Esophagus (tissue), 2 donors: ENCODE measurements at regions not wholly inside any gene's neighbourhood (a gene's known extent, or its start where the extent isn't known, plus 50 kb on each side); places are given as distances from the start of the nearest gene placed in this dataset.
"Not testable (repeated sequence)": the region's sequence is repeated elsewhere in the genome, so short reads cannot be mapped to it uniquely, and the experiment has no call there.

Experiments used
- H3K27ac ChIP-seq, 2 donors: one replicate each; pipeline ENCODE4 v1.5.1; 2013; ENCODE audit warnings: low read depth in 2 of 2, mild to moderate bottlenecking in 2 of 2, inconsistent platforms in 1 of 2, low read length in 1 of 2, moderate library complexity in 1 of 2
- H3K27me3 ChIP-seq, 2 donors: one replicate each; pipeline ENCODE4 v1.6.1; 2013; ENCODE audit warnings: low read length in 2 of 2, control low read depth in 1 of 2, mild to moderate bottlenecking in 1 of 2; ENCODE audit not compliant: insufficient read depth in 2 of 2, control insufficient read depth in 1 of 2
- H3K36me3 ChIP-seq, 2 donors: one replicate each; pipeline ENCODE4 v1.6.1; 2013; ENCODE audit warnings: low read length in 1 of 2; ENCODE audit not compliant: control insufficient read depth in 2 of 2, insufficient read depth in 2 of 2
- H3K4me1 ChIP-seq, 2 donors: one replicate each; pipeline ENCODE4 v1.6.1; 2013; ENCODE audit warnings: low read length in 1 of 2; ENCODE audit not compliant: control insufficient read depth in 2 of 2, insufficient read depth in 2 of 2
- H3K4me3 ChIP-seq, 2 donors: one replicate each; pipeline ENCODE4 v1.5.1; 2013; ENCODE audit warnings: low read length in 2 of 2, mild to moderate bottlenecking in 2 of 2, low read depth in 1 of 2, moderate library complexity in 1 of 2
- H3K9me3 ChIP-seq, 2 donors: one replicate each; pipeline ENCODE4 v1.6.1; 2013; ENCODE audit warnings: mild to moderate bottlenecking in 2 of 2, low read depth in 1 of 2, low read length in 1 of 2, moderate library complexity in 1 of 2; ENCODE audit not compliant: control insufficient read depth in 2 of 2, insufficient read depth in 1 of 2
- WGBS, 2 donors: extraction: QIAGEN DNeasy Blood & Tissue Kit; methylation state at CpG; one replicate each; pipeline ENCODE4 v1.1.7; 2013; 5-methylcytosine and 5-hydroxymethylcytosine counted together
- donor health status: healthy with polysubstance abuse.
- donor health status: Bipolar disorder and iron deficiency.

DNA sequence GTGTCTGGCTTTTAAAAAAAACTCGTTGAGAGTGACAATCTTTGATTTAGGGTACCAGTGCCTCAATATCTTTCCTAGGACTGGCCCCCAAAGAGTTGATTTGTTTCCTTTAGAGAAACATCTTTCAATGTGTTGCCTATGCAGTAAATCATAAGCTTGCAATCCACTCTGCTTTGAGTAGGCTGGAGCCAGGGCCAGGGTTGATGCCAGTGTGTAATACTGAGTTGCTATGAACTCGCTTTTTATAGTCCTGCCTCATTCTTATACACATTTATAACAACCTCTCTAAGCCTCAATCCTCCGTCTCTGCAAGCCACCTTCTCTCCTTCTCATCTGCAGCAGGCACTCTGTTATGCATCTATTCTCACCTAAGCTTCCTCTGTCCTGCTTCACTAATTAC lies 674.9 kb upstream of the POM121L12 start:
- Histone ChIP-seq H3K27ac (no peak overlapping the region), H3K36me3 (no peaks in the 10 kb centered on the region), H3K4me1 (no peaks in the 10 kb centered on the region), H3K9me3 (peaks cover 6% of the 10 kb centered on the region in 2 donors), H3K4me3 (no peak overlapping the region), H3K27me3 (no peaks in the 10 kb centered on the region)
- WGBS, 2 donors = 49 to 61% methylated on average over 3 of the region's 3 CpGs

DNA sequence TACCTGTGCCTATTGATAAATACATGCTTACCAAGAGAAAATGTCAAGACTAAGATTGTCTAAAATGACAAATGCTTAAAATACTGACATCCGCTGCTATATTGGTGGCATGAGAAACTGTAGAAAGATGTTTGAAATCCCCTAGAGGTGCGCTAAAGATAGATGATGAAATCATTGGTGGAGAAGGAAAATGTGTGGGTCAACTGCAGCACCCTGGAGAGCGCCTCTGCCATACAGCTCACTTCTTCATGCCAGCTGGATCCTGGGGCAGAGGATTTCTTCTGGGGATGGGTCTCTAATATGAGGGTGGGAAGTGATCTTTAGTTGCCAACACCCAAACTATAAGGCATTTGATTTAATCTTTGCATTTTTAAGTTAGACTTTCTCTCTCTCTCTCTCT lies 680.4 kb upstream of the POM121L12 start:
- H3K9me3 ChIP-seq = no peaks in the 10 kb centered on the region
- H3K4me1 ChIP-seq = no peaks in the 10 kb centered on the region
- H3K27me3 ChIP-seq = no peaks in the 10 kb centered on the region
- H3K36me3 ChIP-seq = no peaks in the 10 kb centered on the region
- H3K27ac ChIP-seq = no peak overlapping the region
- no peak overlapping the region for H3K4me3 ChIP-seq
- 60 to 62% methylated on average over 3 of the region's 3 CpGs for WGBS, 2 donors

DNA sequence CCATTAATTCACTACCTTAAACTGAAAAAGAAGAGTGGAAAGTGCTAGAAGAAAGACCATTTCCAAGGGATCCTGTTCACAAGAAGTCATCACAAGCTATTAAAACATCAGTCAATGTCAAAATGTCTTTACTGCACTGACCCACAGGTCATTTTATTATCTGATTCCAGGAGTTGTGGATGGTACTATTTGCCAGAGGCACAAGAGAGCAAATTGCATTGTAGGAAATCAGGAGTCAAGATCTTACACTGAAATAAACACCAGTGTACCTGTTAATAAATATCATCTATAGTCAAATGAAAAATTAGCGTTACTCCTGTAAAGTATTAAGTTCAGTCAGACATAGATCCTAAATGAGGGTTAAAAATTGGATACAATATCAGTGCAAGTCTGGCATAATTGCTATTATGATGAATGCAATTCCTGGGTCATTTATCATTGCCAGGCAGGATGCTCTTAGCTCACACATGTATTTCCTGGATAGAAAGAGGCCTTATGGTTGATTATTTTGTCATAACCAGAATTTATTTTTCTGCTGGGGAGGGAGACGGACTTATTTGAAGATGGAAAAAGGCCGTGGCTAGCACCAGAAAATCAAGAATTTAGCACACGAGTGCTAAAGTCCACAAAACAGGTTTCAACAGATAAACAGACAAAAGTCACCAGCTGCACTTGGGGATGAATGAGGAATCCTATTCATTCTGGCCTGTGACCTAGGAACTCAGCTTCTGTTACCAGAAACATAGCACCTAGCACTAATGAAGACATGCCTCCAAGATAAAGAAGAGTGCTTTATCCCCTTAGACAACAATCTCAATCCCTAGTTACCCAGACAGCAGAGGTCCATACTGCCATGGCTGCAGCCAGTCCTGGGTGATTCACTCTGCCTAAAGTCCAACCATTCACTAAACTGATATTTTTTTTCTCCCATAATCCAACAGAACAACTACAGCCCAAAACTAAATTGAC lies 683.1 kb upstream of the POM121L12 start:
- Histone ChIP-seq H3K27me3 (no peaks in the 10 kb centered on the region), H3K4me3 (no peak overlapping the region)
- 48 to 54% methylated on average over 4 of the region's 4 CpGs for WGBS, 2 donors

DNA sequence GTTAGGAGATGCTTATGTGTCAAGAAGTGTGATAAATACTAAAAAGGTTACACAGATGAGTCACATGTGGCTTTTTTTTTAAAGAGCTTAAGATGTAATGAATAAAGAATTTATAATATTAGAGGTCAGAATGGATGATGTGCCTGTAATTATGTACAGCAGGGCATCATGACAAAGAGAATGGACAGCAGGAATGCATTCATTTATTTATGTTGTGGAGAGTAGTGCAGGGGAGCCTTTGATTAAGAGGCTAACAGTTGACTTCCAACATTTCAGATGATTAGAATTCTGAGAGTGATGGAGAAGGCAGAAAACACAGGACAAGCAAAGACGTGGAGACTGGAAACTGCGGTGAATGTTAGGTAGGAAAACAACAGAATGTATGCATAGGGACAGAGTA lies 691.4 kb upstream of the POM121L12 start:
- Histone ChIP-seq H3K27me3 (no peaks in the 10 kb centered on the region), H3K4me1 (no peaks in the 10 kb centered on the region), H3K9me3 (peaks cover 0 to 10% of the 10 kb centered on the region in 2 donors), H3K36me3 (no peaks in the 10 kb centered on the region), H3K27ac (no peak overlapping the region), H3K4me3 (no peak overlapping the region)
- 57 to 61% methylated on average over 2 of the region's 2 CpGs for WGBS, 2 donors

More for the DNA sequence above, 683.1 kb upstream of the POM121L12 start:
- H3K36me3 ChIP-seq = no peaks in the 10 kb centered on the region
- H3K9me3 ChIP-seq = no peaks in the 10 kb centered on the region
- H3K27ac ChIP-seq = no peak overlapping the region
- no peaks in the 10 kb centered on the region for H3K4me1 ChIP-seq

DNA sequence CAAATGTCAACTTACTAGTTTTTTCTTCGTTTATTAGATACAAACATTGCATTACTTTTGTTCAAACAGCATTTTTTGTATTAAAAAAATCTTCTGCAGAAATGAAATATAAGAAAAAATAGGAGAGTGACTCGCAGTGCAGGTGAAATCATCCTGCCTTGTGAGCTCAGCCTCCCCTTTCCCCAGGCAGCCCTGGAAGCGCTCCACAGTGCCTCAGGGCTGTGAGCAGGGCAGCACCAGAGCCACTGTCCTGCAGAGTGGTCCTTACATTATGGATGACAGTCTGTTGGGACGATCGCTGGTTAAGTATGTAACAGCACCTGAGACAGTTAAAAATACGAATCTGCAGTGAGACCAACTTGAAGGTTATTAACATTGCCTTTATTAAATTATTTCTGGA lies 695.4 kb upstream of the POM121L12 start:
- 66 to 68% methylated on average over 6 of the region's 6 CpGs for WGBS, 2 donors
- Histone ChIP-seq H3K4me1 (no peaks in the 10 kb centered on the region), H3K27ac (no peak overlapping the region), H3K36me3 (no peaks in the 10 kb centered on the region), H3K27me3 (no peaks in the 10 kb centered on the region), H3K4me3 (no peak overlapping the region), H3K9me3 (peaks cover 0 to 6% of the 10 kb centered on the region in 2 donors)

DNA sequence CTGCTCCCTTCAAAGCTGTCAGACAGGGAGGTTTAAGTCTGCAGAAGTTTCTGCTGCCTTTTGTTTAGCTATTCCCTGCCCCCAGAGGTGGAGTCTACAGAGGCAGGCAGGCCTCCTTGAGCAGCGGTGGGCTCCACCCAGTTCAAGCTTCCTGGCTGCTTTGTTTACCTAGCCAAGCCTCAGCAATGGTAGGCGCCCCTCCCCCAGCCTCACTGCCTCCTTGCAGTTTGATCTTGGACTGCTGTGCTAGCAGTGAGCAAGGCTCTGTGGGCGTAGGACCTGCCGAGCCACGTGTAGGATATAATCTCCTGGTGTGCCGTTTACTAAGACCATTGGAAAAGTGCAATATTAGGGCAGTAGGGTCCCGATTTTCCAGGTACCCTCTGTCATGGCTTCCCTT lies 707.1 kb upstream of the POM121L12 start:
- WGBS, 2 donors = 84% methylated on average over 7 of the region's 7 CpGs
- H3K4me3 ChIP-seq, H3K9me3 ChIP-seq, H3K36me3 ChIP-seq, H3K27ac ChIP-seq, H3K4me1 ChIP-seq, H3K27me3 ChIP-seq: not testable (repeated sequence)

DNA sequence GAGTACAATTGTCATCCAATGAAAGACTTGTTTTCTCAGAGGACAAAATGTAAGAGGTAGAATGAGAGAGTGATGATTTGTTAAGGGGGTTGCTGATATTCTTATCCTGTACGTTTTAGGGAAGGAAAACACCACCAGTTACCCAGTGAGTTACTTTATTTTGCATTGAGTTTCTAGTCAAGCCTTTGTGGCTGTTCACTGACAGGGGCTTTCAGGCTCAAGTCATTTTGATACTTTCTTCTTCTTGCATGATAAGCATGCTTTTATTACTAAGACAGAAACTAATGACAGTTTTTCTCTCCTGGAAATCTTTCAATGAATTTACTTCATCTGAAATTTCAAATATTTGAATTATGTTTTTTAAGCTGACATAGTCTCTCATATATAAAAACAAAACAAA lies 710.2 kb upstream of the POM121L12 start:
- 23 to 28% methylated on average over 1 of the region's 1 CpG for WGBS, 2 donors
- H3K9me3 ChIP-seq = peaks cover 0 to 8% of the 10 kb centered on the region in 2 donors
- no peaks in the 10 kb centered on the region for H3K27me3 ChIP-seq
- no peak overlapping the region for H3K4me3 ChIP-seq
- no peaks in the 10 kb centered on the region for H3K36me3 ChIP-seq
- no peak overlapping the region for H3K27ac ChIP-seq
- no peaks in the 10 kb centered on the region for H3K4me1 ChIP-seq

DNA sequence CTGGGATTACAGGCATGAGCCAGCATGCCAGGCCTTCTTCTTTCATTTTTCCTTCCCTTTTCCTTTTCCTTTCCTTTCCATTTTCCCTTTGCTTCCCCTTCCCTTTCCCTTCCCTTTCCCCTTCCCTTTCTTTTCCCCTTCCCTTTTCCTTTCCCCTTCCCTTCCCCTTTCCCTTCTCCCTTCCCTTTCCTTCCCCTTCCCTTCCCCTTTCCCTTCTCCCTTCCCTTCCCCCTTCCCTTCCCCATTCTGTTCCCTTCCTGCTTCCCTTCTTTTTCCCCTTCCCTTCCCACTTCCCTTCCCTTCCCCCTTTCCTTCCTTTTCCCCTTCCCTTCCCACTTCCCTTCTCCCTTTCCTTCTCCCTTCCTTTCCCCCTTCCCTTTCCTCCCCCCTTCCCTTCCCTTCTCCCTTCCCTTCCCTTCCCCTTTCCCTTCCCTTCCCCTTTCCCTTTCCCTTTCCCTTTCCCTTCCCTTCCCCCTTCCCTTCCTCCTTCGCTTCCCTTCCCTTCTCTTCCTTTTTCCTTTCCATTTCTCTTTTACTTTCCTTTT lies 712.2 kb upstream of the POM121L12 start:
- H3K4me1 ChIP-seq = no peaks in the 10 kb centered on the region
- H3K27ac ChIP-seq = no peak overlapping the region
- H3K27me3 ChIP-seq = no peaks in the 10 kb centered on the region
- 77 to 97% methylated on average over 1 of the region's 1 CpG for WGBS, 2 donors
- no peak overlapping the region for H3K4me3 ChIP-seq
- H3K9me3 ChIP-seq = peaks cover 0 to 2% of the 10 kb centered on the region in 2 donors
- H3K36me3 ChIP-seq = no peaks in the 10 kb centered on the region

DNA sequence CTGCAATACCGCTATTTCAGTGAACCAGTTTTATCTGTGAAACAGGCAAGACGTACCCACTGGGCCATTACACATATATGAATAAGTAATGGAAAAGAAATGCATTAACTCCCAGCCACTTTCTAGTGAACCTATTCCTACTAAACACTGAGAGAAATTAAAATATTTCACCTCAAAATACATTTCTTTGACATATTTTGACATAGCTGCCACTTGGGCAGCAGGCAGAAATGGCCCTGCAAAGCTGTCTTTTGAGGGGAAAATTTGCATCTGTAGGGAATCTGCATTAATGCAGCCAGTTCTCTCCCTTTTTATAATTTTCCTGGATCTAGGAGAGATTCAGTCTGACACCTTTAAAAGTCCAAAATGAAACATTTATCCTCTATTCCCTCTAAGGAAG lies 714.8 kb upstream of the POM121L12 start:
- no peaks in the 10 kb centered on the region for H3K36me3 ChIP-seq

DNA sequence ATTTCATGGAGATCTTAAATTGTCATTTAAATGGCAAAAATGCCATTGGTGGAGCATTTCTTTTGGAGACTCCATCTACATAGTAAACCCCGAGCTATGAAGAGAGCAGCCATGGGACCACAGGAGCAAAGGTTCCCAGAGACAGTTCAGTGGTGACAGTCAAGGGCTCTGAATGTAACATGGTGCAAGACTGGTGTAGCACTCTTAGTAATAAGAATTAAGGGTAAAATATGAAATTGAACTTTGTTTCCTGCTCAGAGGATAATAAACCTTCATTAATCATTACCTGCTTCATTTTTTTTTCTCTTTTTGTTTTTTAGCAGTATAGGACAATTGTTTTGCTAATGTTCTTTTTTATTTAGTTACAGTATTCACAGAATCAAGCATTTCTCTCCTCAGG lies 717.5 kb upstream of the POM121L12 start:
- Histone ChIP-seq H3K36me3 (no peaks in the 10 kb centered on the region), H3K4me3 (no peak overlapping the region), H3K9me3 (no peaks in the 10 kb centered on the region), H3K4me1 (no peaks in the 10 kb centered on the region), H3K27me3 (no peaks in the 10 kb centered on the region), H3K27ac (no peak overlapping the region)
- 71 to 81% methylated on average over 1 of the region's 1 CpG for WGBS, 2 donors

More for the DNA sequence above, 714.8 kb upstream of the POM121L12 start:
- Histone ChIP-seq H3K27me3 (no peaks in the 10 kb centered on the region), H3K4me3 (no peak overlapping the region), H3K4me1 (no peaks in the 10 kb centered on the region), H3K27ac (no peak overlapping the region), H3K9me3 (no peaks in the 10 kb centered on the region)
- WGBS, 2 donors = 85 to 88% methylated on average over 2 of the region's 2 CpGs
